ENCODE measurements at regions not wholly inside any gene's neighbourhood (a gene's known extent, or its start where the extent isn't known, plus 50 kb on each side); places are given as distances from the start of the nearest gene placed in this dataset.

DNA sequence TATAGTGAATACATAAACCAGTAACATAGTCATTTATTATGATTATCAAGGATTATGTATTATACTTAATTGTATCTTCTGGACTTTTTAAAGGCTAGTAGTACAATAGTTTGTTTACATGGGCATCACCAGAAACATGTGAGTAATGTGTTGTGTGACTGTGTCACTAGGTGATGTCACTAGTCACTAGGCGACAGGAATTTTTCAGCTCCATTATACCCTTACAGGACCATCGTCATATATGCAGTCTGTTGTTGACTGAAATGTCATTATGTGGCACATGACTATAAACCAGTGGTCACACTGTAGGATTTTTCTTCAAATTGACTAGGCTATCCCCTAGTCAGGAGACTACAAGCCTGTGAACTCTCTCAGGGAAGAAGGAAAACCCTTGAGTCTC is 86.5 kb upstream of the CENPW start:
- Mint-ChIP-seq H3K36me3 (peaks cover 0 to 16% (median 0%) of the 10 kb centered on the region in 3 donors), H3K4me1 (no peaks in the 10 kb centered on the region), H3K4me3 (no peak overlapping the region), H3K27ac (no peak overlapping the region), H3K9me3 (peaks cover 0 to 13% (median 7%) of the 10 kb centered on the region in 5 donors), H3K27me3 (no peaks in the 10 kb centered on the region)
- Histone ChIP-seq H3K4me3 (ENCODE audit: low read length) (no peak overlapping the region), H3K9me3 (ENCODE audit: low read length) (no peaks in the 10 kb centered on the region), H3K27me3 (ENCODE audit: insufficient read depth, low read length, poor library complexity, severe bottlenecking) (no peaks in the 10 kb centered on the region), H3K27ac (ENCODE audit: low read depth, low read length) (no peak overlapping the region), H3K4me1 (ENCODE audit: insufficient read depth, low read length) (no peaks in the 10 kb centered on the region), H3K36me3 (ENCODE audit: insufficient read depth, low read length) (no peaks in the 10 kb centered on the region)
- POLR2A ChIA-PET, result no interaction called here
- CTCF ChIA-PET, result no interaction called here
- DNase-seq, result no peak

DNA sequence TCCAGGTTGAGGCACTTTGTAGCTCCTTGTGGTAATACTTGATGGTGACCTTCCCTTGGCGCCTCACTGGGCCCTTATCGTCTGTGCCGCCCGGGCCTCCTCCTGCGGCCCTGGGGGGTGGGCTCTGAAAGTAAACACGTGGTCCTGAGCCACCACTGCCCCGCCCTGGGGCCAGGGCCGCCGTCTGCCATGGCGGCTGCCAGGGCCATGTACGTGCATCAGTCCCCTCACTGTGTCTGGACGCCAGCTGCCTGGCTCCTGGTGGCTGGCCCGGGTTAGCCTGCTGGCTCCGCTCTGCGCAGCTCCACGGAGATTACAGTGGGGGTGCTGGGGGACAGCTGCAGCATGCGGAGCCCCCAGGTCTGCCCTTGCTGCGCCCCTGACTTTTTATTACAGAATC is 81.8 kb upstream of the CENPW start:
- Histone ChIP-seq H3K27ac (ENCODE audit: low read depth, low read length) (no peak overlapping the region), H3K4me1 (ENCODE audit: insufficient read depth, low read length) (no peaks in the 10 kb centered on the region), H3K4me3 (ENCODE audit: low read length) (no peak overlapping the region), H3K36me3 (ENCODE audit: insufficient read depth, low read length) (no peaks in the 10 kb centered on the region), H3K9me3 (ENCODE audit: low read length) (no peaks in the 10 kb centered on the region), H3K27me3 (ENCODE audit: insufficient read depth, low read length, poor library complexity, severe bottlenecking) (no peaks in the 10 kb centered on the region)
- ChIA-PET CTCF (no interaction called here), POLR2A (no interaction called here)
- Mint-ChIP-seq H3K4me3 (no peak overlapping the region), H3K4me1 (no peaks in the 10 kb centered on the region), H3K27ac (no peak overlapping the region), H3K27me3 (no peaks in the 10 kb centered on the region), H3K9me3 (peaks cover 18 to 51% (median 32%) of the 10 kb centered on the region in 5 donors), H3K36me3 (peaks cover 0 to 46% (median 3%) of the 10 kb centered on the region in 3 donors)
- DNase-seq, result no peak

DNA sequence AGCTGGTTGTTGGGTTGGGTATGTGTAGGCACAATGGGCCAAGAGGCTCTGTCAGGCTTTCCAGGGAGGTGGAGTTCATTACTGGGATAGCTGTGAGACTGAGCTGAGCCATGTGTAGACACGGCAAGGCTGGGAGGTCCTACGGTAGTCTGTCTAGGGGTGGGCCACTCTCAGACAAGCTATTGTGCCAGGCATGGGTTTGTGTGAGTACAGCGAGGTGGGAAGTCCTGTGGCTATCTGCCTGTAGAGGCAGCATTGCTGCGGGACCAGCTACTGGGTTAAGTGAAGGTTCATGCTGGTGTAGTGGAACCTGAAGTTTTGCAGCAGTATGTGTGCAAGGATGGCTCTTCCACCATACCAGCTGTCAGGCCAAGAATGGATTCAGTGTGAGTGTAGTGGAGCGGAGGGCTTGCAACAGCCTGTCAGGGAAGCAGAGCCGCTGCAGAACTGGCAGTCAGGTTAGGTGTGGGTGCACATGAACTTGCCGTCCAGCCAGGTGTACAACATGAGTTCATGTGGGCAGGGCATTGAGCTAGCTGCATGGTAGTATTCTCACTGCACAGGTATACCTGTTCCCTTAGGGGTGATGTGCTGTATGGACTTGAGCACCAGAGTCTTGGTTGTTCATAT is 78.0 kb upstream of the CENPW start:
- CTCF ChIA-PET, result no interaction called here
- DNase-seq, result no peak

DNA sequence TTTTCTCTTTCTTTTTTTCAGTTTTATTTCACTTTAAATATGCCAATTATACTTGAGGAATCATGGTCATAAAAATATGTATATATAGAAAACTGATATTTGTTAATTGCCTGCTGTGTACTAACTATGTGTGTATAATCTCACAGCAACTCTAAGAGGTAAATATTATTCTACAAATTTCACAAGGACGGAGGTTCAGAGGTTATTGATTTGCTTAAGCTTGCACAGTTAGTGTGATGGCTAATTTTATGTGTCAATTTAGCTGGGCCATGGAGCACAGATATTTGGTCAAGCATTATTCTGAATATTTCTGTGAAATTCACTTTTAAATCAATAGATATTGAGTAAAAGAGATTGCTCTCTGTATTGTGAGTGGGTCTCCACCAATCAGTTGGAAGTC is 75.7 kb upstream of the CENPW start:
- Mint-ChIP-seq H3K27me3 (no peaks in the 10 kb centered on the region), H3K4me3 (no peak overlapping the region), H3K4me1 (no peaks in the 10 kb centered on the region), H3K9me3 (peaks cover 12 to 37% (median 27%) of the 10 kb centered on the region in 5 donors), H3K36me3 (peaks cover 0 to 38% (median 3%) of the 10 kb centered on the region in 3 donors), H3K27ac (no peak overlapping the region)
- Histone ChIP-seq H3K4me1 (ENCODE audit: insufficient read depth, low read length) (no peaks in the 10 kb centered on the region), H3K27me3 (ENCODE audit: insufficient read depth, low read length, poor library complexity, severe bottlenecking) (no peaks in the 10 kb centered on the region), H3K4me3 (ENCODE audit: low read length) (no peak overlapping the region), H3K27ac (ENCODE audit: low read depth, low read length) (no peak overlapping the region), H3K9me3 (ENCODE audit: low read length) (no peaks in the 10 kb centered on the region), H3K36me3 (ENCODE audit: insufficient read depth, low read length) (no peaks in the 10 kb centered on the region)
- POLR2A ChIA-PET, result no interaction called here
- CTCF ChIA-PET, result no interaction called here
- DNase-seq, result no peak

More for the DNA sequence above, 78.0 kb upstream of the CENPW start:
- Histone ChIP-seq H3K36me3 (ENCODE audit: insufficient read depth, low read length) (no peaks in the 10 kb centered on the region), H3K27ac (ENCODE audit: low read depth, low read length) (no peak overlapping the region), H3K4me1 (ENCODE audit: insufficient read depth, low read length) (no peaks in the 10 kb centered on the region), H3K4me3 (ENCODE audit: low read length) (no peak overlapping the region), H3K27me3 (ENCODE audit: insufficient read depth, low read length, poor library complexity, severe bottlenecking) (no peaks in the 10 kb centered on the region), H3K9me3 (ENCODE audit: low read length) (no peaks in the 10 kb centered on the region)
- peaks cover 0 to 46% (median 3%) of the 10 kb centered on the region in 3 donors for H3K36me3 Mint-ChIP-seq
- H3K4me1 Mint-ChIP-seq, result no peaks in the 10 kb centered on the region
- no peak overlapping the region for H3K4me3 Mint-ChIP-seq
- POLR2A ChIA-PET, result no interaction called here
- peaks cover 18 to 46% (median 33%) of the 10 kb centered on the region in 5 donors for H3K9me3 Mint-ChIP-seq
- H3K27me3 Mint-ChIP-seq, result no peaks in the 10 kb centered on the region
- no peak overlapping the region for H3K27ac Mint-ChIP-seq

DNA sequence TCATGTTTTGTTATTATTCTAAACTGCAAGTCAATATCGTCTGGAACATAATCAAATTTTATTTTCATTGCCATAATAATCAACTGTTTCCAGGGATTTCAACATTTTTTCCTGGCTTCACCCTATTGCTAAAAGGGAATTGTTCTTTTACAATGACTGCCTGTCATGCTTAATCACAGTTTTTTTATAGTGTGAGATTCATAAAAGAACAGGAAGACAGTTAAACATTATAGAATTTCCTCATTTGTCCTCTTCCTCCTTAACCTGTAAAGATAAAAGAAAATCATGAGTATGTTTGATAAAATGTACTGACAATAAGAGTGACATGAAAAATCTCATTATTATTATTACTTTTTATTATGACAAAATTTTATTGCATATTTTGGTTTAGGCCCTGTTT is 73.3 kb upstream of the CENPW start:
- CTCF ChIA-PET, result no interaction called here

DNA sequence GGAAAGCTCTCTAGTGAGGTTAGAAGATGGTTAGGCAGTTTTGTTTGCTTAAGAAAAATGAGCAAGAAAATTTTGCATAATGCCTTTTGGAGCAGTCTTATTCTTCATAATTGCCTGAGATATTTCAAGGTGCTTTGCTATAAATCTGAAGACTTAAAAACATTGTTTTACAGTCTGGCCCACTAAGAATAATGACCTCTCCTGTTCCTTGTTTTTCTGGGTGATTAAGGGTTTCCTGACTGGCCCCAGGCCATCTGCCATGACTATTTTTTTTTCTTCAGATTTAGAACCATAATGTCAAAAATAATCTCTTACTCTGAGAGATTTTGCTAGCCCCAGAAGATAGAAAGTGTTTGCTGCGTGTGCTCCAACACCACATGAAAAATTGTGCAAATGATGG is 72.3 kb upstream of the CENPW start:
- peaks cover 0 to 7% (median 5%) of the 10 kb centered on the region in 5 donors for H3K9me3 Mint-ChIP-seq
- CTCF ChIA-PET, result no interaction called here

More for the DNA sequence above, 73.3 kb upstream of the CENPW start:
- Mint-ChIP-seq H3K27ac (no peak overlapping the region), H3K9me3 (peaks cover 0 to 14% (median 7%) of the 10 kb centered on the region in 5 donors), H3K27me3 (no peaks in the 10 kb centered on the region), H3K4me3 (no peak overlapping the region), H3K4me1 (no peaks in the 10 kb centered on the region), H3K36me3 (peaks cover 0 to 21% (median 0%) of the 10 kb centered on the region in 3 donors)
- Histone ChIP-seq H3K27ac (ENCODE audit: low read depth, low read length) (no peak overlapping the region), H3K4me1 (ENCODE audit: insufficient read depth, low read length) (no peaks in the 10 kb centered on the region), H3K36me3 (ENCODE audit: insufficient read depth, low read length) (no peaks in the 10 kb centered on the region), H3K27me3 (ENCODE audit: insufficient read depth, low read length, poor library complexity, severe bottlenecking) (no peaks in the 10 kb centered on the region), H3K4me3 (ENCODE audit: low read length) (no peak overlapping the region), H3K9me3 (ENCODE audit: low read length) (no peaks in the 10 kb centered on the region)
- POLR2A ChIA-PET, result no interaction called here
- DNase-seq, result no peak

DNA sequence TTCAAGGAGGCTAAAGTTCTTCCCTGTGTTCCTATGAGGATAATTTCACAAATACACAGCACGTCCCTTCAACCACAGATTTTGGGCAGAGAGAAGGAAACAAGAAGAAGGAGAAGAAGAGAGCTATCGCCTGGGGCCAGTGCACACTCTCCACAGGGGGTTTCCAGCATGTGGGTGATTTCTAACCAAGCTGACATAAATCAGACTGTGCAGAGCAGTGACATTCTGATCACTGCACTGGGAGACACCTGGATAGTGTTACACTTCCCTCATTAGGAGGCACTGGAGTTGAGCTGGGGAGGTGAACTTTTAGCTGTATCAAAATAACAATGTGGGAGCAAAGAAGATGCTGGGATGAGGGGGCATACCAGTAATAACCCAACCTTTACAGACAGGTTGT is 71.8 kb upstream of the CENPW start:
- no peaks in the 10 kb centered on the region for H3K4me1 Mint-ChIP-seq
- H3K27ac ChIP-seq (ENCODE audit: low read depth, low read length), result no peak overlapping the region

More for the DNA sequence above, 72.3 kb upstream of the CENPW start:
- POLR2A ChIA-PET, result no interaction called here
- Histone ChIP-seq H3K27me3 (ENCODE audit: insufficient read depth, low read length, poor library complexity, severe bottlenecking) (no peaks in the 10 kb centered on the region), H3K4me1 (ENCODE audit: insufficient read depth, low read length) (no peaks in the 10 kb centered on the region), H3K36me3 (ENCODE audit: insufficient read depth, low read length) (no peaks in the 10 kb centered on the region), H3K27ac (ENCODE audit: low read depth, low read length) (no peak overlapping the region), H3K4me3 (ENCODE audit: low read length) (no peak overlapping the region), H3K9me3 (ENCODE audit: low read length) (no peaks in the 10 kb centered on the region)
- Mint-ChIP-seq H3K27ac (no peak overlapping the region), H3K27me3 (no peaks in the 10 kb centered on the region), H3K4me1 (no peaks in the 10 kb centered on the region), H3K4me3 (no peak overlapping the region), H3K36me3 (peaks cover 0 to 18% (median 0%) of the 10 kb centered on the region in 3 donors)
- no peak for DNase-seq

DNA sequence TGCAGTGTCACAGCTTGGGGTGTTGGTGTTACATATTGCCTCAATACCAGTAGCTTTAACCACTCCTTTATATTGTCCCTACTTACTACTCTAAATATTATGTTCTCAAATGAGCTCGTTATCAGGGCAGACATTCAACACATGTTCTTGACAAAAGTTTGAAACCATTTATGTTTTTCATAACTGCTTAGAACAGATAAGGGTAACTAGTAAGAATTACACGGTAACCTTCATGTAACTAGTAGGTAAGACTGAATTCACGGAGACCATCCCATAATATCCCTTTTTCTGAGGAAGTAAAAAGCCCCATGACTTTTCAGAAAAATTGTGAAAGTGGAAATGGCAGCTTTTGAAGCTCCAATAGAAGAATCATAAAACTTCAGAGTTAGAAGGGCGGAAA is 59.6 kb upstream of the CENPW start:
- H3K27me3 ChIP-seq (ENCODE audit: insufficient read depth, low read length, poor library complexity, severe bottlenecking), result no peaks in the 10 kb centered on the region
- H3K27ac Mint-ChIP-seq, result no peak overlapping the region
- H3K27me3 Mint-ChIP-seq, result no peaks in the 10 kb centered on the region
- H3K4me1 ChIP-seq (ENCODE audit: insufficient read depth, low read length), result no peaks in the 10 kb centered on the region
- CTCF ChIA-PET, result no interaction called here
- no peaks in the 10 kb centered on the region for H3K9me3 ChIP-seq (ENCODE audit: low read length)
- no peak overlapping the region for H3K4me3 Mint-ChIP-seq
- no peaks in the 10 kb centered on the region for H3K36me3 ChIP-seq (ENCODE audit: insufficient read depth, low read length)
- POLR2A ChIA-PET, result no interaction called here
- H3K4me3 ChIP-seq (ENCODE audit: low read length), result no peak overlapping the region
- no peak overlapping the region for H3K27ac ChIP-seq (ENCODE audit: low read depth, low read length)
- H3K9me3 Mint-ChIP-seq, result peaks cover 0 to 5% (median 3%) of the 10 kb centered on the region in 5 donors
- DNase-seq, result no peak
- no peaks in the 10 kb centered on the region for H3K36me3 Mint-ChIP-seq
- no peaks in the 10 kb centered on the region for H3K4me1 Mint-ChIP-seq

More for the DNA sequence above, 71.8 kb upstream of the CENPW start:
- H3K9me3 Mint-ChIP-seq, result peaks cover 0 to 3% (median 1%) of the 10 kb centered on the region in 5 donors
- H3K27me3 ChIP-seq (ENCODE audit: insufficient read depth, low read length, poor library complexity, severe bottlenecking), result no peaks in the 10 kb centered on the region
- CTCF ChIA-PET, result no interaction called here
- H3K27me3 Mint-ChIP-seq, result no peaks in the 10 kb centered on the region
- no peaks in the 10 kb centered on the region for H3K9me3 ChIP-seq (ENCODE audit: low read length)
- H3K4me1 ChIP-seq (ENCODE audit: insufficient read depth, low read length), result no peaks in the 10 kb centered on the region
- no peak overlapping the region for H3K4me3 Mint-ChIP-seq
- DNase-seq, result no peak
- H3K4me3 ChIP-seq (ENCODE audit: low read length), result no peak overlapping the region
- POLR2A ChIA-PET, result no interaction called here
- no peak overlapping the region for H3K27ac Mint-ChIP-seq
- H3K36me3 Mint-ChIP-seq, result peaks cover 0 to 14% (median 0%) of the 10 kb centered on the region in 3 donors
- H3K36me3 ChIP-seq (ENCODE audit: insufficient read depth, low read length), result no peaks in the 10 kb centered on the region

Data from CD8-positive, alpha-beta memory T cell (primary cell).